ENCODE measurements at regions not wholly inside any gene's neighbourhood (a gene's known extent, or its start where the extent isn't known, plus 50 kb on each side); places are given as distances from the start of the nearest gene placed in this dataset.

DNA sequence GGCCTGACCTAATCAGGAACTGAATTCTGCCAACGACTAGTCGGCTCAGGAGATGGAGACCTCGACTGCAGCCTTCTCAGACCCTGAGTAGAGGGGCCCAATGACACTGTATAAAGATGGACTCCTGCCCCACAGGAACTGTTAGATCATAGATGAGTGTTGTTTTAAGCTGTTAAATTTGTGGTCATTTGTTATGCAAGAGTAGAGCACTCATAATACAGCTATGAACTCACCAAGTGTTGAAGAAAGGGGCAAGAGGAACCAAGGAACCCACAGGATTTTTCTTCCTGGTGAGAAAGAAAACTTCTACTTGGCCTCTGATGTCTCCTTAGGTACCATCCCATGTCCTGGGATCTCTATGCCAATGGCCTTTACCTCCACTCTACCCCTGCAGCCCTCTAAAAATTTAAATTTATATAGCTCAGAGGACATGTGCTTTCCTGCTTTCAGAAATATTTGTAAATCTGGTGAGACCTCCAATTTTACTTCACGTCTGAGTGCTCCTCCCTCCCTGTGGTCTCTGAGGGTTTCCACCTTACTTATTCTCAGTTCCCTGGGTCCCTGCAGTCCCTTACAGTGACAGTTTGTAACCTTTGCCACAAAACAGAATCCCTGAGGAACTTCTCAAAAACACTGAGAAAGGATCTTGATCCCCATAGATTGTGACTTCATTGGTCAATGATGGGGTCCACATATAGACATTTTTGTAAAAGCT lies 256.3 kb upstream of the ARHGAP20 start:
- TF ChIP-seq, protein P1, sequence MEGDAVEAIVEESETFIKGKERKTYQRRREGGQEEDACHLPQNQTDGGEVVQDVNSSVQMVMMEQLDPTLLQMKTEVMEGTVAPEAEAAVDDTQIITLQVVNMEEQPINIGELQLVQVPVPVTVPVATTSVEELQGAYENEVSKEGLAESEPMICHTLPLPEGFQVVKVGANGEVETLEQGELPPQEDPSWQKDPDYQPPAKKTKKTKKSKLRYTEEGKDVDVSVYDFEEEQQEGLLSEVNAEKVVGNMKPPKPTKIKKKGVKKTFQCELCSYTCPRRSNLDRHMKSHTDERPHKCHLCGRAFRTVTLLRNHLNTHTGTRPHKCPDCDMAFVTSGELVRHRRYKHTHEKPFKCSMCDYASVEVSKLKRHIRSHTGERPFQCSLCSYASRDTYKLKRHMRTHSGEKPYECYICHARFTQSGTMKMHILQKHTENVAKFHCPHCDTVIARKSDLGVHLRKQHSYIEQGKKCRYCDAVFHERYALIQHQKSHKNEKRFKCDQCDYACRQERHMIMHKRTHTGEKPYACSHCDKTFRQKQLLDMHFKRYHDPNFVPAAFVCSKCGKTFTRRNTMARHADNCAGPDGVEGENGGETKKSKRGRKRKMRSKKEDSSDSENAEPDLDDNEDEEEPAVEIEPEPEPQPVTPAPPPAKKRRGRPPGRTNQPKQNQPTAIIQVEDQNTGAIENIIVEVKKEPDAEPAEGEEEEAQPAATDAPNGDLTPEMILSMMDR (IDR thresholded peaks at IDR 0.05; ENCODE audit: unreplicated experiment), result no peak
- Mint-ChIP-seq H3K9me3 (peaks cover 10% of the 10 kb centered on the region), H3K4me3 (no peak overlapping the region), H3K4me1 (no peaks in the 10 kb centered on the region), H3K27me3 (ENCODE audit: low read depth) (peaks cover 15% of the 10 kb centered on the region), H3K27ac (no peak overlapping the region), H3K36me3 (no peaks in the 10 kb centered on the region)
- no peak for DNase-seq (ENCODE audit: low spot score in 2 of 2, unreplicated experiment in 2 of 2)

DNA sequence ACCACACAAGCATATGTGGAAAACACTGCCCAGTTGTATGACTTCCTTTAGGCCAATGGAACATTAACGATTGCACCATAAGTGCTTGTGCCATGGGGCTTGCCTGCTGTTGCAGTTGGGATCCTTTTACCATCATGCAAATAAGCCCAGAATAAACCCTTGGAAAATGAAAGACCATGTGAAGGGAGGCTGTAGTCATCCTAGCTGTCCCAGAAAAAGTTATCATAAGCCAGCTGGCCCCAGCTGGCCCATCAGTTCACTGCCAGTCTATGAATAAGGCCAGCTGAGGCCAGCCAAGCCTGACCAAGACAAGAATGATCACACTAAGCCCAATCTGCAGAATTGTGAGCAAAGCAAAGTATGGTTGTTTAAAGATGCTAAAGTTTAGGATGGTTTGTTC lies 253.9 kb upstream of the ARHGAP20 start:
- no peak for DNase-seq (ENCODE audit: low spot score in 2 of 2, unreplicated experiment in 2 of 2)
- TF ChIP-seq, protein P1 (IDR thresholded peaks at IDR 0.05; ENCODE audit: unreplicated experiment), result no peak
- peaks cover 10% of the 10 kb centered on the region for H3K9me3 Mint-ChIP-seq
- no peaks in the 10 kb centered on the region for H3K36me3 Mint-ChIP-seq
- H3K4me1 Mint-ChIP-seq, result peaks cover 7% of the 10 kb centered on the region
- no peak overlapping the region for H3K27ac Mint-ChIP-seq
- no peak overlapping the region for H3K4me3 Mint-ChIP-seq
- H3K27me3 Mint-ChIP-seq (ENCODE audit: low read depth), result peaks cover 24% of the 10 kb centered on the region

DNA sequence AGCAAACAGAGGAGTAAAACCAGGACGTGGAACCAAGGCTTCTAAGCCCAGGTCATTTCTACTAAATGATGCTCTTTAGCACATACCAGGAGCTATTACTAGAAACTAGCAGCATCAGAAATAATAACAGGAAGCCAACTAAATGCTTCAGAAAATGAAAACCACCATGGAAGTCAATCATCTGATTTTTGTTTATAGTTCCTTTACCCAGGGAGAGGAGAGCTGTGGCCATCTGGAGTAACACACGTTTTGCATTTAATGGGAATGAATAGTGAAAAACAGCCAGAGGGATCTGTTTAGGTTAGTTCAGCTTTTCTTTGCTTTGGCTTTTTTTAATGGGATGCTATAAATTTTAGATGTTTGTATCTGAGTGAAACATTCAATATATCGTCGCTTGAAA lies 250.7 kb upstream of the ARHGAP20 start:
- H3K4me3 Mint-ChIP-seq, result no peak overlapping the region

DNA sequence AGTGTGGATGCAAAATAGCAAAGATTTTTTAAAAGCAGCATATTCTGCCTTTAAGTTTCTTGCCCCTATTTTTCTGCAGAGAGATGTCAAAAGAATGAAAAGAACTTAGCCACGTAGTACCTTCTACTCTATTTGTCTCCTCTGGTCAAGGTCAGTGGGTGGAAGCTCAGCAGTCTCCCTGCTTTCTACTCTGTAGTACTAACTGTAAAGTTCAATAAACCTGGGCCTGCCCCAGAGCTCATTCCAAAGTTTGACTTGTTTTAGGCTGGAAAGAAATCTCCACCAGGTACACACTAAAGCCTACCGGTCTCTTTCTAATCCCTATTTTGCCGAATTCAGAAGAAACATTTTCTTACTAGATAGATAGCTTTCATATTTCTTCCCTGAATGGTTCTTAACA lies 247.9 kb upstream of the ARHGAP20 start:
- Mint-ChIP-seq H3K27ac (no peak overlapping the region), H3K36me3 (no peaks in the 10 kb centered on the region), H3K9me3 (no peaks in the 10 kb centered on the region), H3K27me3 (ENCODE audit: low read depth) (peaks cover 13% of the 10 kb centered on the region), H3K4me1 (peaks cover 23% of the 10 kb centered on the region), H3K4me3 (no peak overlapping the region)
- DNase-seq (ENCODE audit: low spot score in 2 of 2, unreplicated experiment in 2 of 2), result no peak
- TF ChIP-seq, protein P1 (IDR thresholded peaks at IDR 0.05; ENCODE audit: unreplicated experiment), result no peak

More for the DNA sequence above, 250.7 kb upstream of the ARHGAP20 start:
- Mint-ChIP-seq H3K9me3 (peaks cover 10% of the 10 kb centered on the region), H3K27ac (no peak overlapping the region), H3K36me3 (no peaks in the 10 kb centered on the region), H3K27me3 (ENCODE audit: low read depth) (peaks cover 13% of the 10 kb centered on the region), H3K4me1 (peaks cover 12% of the 10 kb centered on the region)
- no peak for DNase-seq (ENCODE audit: low spot score in 2 of 2, unreplicated experiment in 2 of 2)
- TF ChIP-seq, protein P1 (IDR thresholded peaks at IDR 0.05; ENCODE audit: unreplicated experiment), result no peak

DNA sequence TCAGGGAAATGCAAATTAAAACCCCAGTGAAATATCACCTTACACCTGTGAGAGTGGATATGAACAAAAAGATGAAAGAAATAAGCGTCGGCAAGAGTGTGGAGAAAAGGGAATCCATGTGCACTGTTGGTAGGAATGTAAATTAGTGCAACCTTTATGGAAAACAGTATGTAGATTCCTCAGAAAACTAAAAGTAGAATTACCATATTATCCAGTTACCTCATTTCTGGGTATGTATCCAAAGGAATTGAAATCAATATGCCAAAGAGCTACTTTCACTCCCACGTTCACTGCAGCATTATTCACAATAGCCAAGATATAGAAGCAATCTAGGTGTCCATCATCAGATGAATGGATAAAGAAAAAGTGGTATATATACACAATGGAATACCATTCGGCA lies 246.0 kb upstream of the ARHGAP20 start:
- Mint-ChIP-seq H3K9me3 (no peaks in the 10 kb centered on the region), H3K27me3 (ENCODE audit: low read depth) (peaks cover 9% of the 10 kb centered on the region), H3K36me3 (no peaks in the 10 kb centered on the region), H3K4me1 (peaks cover 32% of the 10 kb centered on the region), H3K27ac (no peak overlapping the region), H3K4me3 (no peak overlapping the region)
- no peak for DNase-seq (ENCODE audit: low spot score in 2 of 2, unreplicated experiment in 2 of 2)
- TF ChIP-seq, protein P1 (IDR thresholded peaks at IDR 0.05; ENCODE audit: unreplicated experiment), result no peak

All from mesothelial cell of epicardium (in vitro differentiated cells).